Epithelial cell of proximal tubule (primary cell): ENCODE measurements at regions not wholly inside any gene's neighbourhood (a gene's known extent, or its start where the extent isn't known, plus 50 kb on each side); places are given as distances from the start of the nearest gene placed in this dataset.

ENCODE experiments used
- DNase-seq: peaks from one replicate; pipeline ENCODE4 v3.0.0-alpha.2; 2011; ENCODE audit warnings: low read depth
- H3K4me3 ChIP-seq: 2 replicates; pipeline ENCODE4 v1.5.1; 2011; ENCODE audit warnings: low read depth, mild to moderate bottlenecking, low read length
- TF ChIP-seq, protein P1 (sequence below): conservative IDR thresholded peaks from 2 replicates; pipeline ENCODE4 v1.5.1; 2012; ENCODE audit warnings: low read depth, mild to moderate bottlenecking, low read length

DNA sequence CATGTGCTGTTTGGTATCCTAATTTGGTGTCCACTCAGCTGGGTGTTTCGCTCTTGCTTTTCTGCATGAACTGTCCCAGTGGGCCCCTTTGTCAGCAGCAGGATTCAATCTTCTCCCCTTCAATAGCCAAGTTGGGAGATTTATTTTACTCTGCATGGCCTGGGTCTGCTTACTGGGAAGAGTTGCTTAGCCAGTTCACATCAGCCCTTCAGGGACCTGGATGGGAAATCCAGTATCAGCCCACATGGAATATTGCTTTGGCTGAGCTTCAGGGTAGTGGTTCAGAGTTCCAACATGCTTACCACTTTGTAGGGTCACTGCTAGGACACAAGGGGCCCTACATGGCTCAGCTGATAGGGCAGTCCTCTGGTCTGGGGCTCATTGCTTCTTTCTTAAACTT, 93.0 kb upstream of the BOC start:
- TF ChIP-seq, protein P1, sequence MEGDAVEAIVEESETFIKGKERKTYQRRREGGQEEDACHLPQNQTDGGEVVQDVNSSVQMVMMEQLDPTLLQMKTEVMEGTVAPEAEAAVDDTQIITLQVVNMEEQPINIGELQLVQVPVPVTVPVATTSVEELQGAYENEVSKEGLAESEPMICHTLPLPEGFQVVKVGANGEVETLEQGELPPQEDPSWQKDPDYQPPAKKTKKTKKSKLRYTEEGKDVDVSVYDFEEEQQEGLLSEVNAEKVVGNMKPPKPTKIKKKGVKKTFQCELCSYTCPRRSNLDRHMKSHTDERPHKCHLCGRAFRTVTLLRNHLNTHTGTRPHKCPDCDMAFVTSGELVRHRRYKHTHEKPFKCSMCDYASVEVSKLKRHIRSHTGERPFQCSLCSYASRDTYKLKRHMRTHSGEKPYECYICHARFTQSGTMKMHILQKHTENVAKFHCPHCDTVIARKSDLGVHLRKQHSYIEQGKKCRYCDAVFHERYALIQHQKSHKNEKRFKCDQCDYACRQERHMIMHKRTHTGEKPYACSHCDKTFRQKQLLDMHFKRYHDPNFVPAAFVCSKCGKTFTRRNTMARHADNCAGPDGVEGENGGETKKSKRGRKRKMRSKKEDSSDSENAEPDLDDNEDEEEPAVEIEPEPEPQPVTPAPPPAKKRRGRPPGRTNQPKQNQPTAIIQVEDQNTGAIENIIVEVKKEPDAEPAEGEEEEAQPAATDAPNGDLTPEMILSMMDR, result no peak
- H3K4me3 ChIP-seq, result no peak overlapping the region
- DNase-seq, result no peak

DNA sequence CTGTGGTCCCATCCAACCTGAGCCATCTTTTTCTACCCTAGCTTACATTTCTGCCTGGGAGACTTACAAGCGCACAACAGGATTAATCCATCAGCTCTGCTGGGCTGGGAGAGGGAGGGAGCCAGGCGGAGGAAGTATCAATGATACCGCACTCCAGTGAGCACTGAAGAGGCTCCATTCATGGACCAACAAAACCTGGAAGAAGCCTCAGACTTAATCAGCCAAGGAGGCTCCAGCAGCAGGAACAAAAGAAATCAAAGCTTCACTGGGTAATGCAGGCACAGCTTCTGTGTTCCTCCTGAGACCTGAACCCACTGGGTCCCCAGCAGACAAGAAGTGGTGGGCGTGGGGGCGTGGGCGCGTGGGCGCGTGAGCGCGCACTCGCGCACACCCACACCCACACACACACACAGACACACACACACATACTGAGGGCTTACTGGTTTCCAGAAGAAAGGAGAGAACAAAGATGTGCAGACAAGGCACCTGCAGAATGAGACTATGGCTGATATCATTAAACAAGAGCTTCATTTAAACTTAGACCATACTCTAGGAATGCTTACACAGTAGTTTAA, 87.0 kb upstream of the BOC start:
- no peak overlapping the region for H3K4me3 ChIP-seq
- DNase-seq, result no peak
- TF ChIP-seq, protein P1, result no peak

DNA sequence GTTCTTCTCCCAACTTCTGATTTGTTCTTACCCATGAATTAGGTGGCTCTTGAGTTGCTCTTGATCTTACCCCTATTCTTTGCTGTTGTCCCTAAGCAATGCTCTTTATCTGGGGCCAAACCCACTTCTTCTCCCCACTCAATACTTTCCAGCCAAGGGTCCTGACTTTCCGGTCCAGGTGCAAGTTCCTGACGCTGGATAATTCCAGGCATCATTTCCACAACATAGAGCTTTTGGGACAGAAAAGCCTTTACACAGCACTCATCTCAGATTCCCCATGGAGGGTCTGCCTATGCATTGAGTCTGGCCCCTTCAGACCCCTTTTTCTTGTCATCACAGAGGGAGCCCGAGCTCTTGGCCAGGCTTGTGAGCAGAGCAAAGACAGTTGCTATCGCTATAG, 85.4 kb upstream of the BOC start:
- no peak overlapping the region for H3K4me3 ChIP-seq
- no peak for DNase-seq
- TF ChIP-seq, protein P1, result no peak

DNA sequence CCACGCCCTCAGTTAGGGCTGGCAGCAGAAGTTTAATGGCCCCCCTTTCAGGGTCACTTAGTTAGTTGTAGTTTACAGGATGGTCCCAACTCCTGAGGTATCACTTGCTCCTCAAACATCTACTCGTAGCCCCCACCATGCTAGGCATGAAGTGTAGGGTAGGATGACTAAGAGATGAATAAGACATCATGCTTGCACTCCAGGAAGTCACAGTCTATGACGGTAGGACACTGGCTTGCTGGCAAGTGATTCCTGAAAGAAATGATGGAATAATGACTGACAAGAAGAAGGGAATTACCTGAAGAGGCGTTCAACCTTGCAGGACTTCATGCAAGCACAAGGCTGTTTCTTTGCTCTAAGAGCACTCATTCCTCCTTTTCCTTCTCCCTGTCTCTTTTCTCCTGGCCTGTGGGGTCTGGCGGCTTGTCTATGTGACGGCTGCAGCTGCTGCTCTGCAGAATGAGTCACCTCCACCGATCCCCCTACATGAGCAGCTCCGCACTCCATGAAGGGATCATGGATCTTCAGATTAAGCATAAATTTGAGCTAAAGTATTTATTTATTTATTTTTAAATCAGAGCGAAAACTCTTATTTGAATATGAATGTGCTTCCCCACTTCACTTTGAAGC, 82.9 kb upstream of the BOC start:
- DNase-seq, result no peak
- H3K4me3 ChIP-seq, result no peak overlapping the region
- TF ChIP-seq, protein P1, result no peak

DNA sequence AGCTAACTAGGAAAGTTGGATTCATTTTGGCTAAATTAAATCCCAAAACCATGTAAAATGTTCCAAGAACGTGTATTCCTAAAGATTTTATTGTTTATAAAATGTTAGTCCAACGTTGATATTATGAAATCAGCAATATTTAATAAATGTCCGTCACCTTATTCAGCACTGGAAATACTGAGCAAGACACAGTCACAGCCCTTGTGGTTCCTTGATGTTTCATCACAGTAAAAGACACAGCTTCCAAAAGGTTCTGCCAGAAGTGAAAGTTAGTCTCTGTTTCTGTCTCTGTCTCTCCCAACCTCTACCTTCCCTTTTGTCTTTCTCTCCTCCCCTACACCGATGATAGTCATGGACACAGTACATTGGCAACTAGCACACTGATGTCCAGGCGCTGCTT, 82.2 kb upstream of the BOC start:
- H3K4me3 ChIP-seq, result no peak overlapping the region
- no peak for DNase-seq
- TF ChIP-seq, protein P1, result no peak

DNA sequence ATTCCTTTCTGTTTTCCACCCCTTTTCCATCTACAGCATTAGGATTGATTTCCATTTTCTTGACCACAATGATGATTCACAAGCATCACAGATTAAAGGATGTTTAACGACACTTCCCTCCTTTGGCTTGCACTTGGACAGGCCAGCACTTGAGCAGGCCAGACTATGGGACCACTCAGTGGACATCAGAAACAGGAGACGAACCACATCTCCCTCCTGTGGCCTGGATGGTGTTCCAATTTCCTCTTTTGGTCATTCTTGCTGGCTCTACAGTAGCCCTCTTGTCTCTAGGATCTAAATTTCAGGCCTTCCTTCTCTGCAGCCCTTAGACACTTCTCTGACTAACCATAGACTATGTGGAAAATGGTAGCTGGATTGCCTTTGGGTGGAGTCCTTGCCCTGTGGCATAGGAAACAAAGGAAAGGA, 78.8 kb upstream of the BOC start:
- TF ChIP-seq, protein P1, result no peak
- no peak overlapping the region for H3K4me3 ChIP-seq
- no peak for DNase-seq

DNA sequence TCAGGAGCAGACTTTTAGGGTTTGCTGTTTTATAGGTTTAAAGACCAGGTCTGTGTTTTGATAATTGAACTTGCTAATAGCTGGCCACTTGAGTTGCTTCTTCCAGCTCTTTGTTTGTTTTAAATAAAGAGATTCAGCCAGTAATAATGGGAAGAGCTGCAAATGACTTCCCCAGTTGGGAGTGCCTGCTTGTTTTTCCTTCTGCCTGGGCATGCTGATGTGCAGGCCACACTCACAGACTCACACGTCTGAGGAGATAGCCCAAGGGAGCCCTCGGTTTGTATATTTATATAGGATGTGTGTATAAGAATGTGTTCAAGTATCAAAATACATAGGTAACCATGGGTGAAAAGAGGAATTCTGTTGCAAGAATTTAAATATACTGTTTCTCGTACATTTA, 78.2 kb upstream of the BOC start:
- no peak for DNase-seq
- no peak overlapping the region for H3K4me3 ChIP-seq
- TF ChIP-seq, protein P1, result no peak
